ENCODE measurements at regions not wholly inside any gene's neighbourhood (a gene's known extent, or its start where the extent isn't known, plus 50 kb on each side); places are given as distances from the start of the nearest gene placed in this dataset.

- no peak for TF ChIP-seq ZBTB40 (IDR thresholded peaks at IDR 0.05)
- TF ChIP-seq ZBTB40 (CRISPR knock-in tag; IDR thresholded peaks at IDR 0.05) = no peak
- TF ChIP-seq NFXL1 (CRISPR knock-in tag; IDR thresholded peaks at IDR 0.05) = no peak
- no peak for TF ChIP-seq PBX2 (CRISPR knock-in tag; IDR thresholded peaks at IDR 0.05; ENCODE audit: low read depth)
- no peak for TF ChIP-seq PBX2 (tag; conservative IDR thresholded peaks at IDR 0.05; ENCODE audit: low read depth)
- TF ChIP-seq HINFP (tag; conservative IDR thresholded peaks at IDR 0.05; ENCODE audit: low read depth) = no peak
- no peak for TF ChIP-seq ATF6 (CRISPR knock-in tag; IDR thresholded peaks at IDR 0.05)
- TF ChIP-seq TEAD2 (tag; IDR thresholded peaks at IDR 0.05) = no peak
Measured at GRCh38 chr5:61252643-61252925, 79.5 kb upstream of the ZSWIM6 start (continued).

Data from K562 (cell line).